ENCODE measurements at regions not wholly inside any gene's neighbourhood (a gene's known extent, or its start where the extent isn't known, plus 50 kb on each side); places are given as distances from the start of the nearest gene placed in this dataset.

DNA sequence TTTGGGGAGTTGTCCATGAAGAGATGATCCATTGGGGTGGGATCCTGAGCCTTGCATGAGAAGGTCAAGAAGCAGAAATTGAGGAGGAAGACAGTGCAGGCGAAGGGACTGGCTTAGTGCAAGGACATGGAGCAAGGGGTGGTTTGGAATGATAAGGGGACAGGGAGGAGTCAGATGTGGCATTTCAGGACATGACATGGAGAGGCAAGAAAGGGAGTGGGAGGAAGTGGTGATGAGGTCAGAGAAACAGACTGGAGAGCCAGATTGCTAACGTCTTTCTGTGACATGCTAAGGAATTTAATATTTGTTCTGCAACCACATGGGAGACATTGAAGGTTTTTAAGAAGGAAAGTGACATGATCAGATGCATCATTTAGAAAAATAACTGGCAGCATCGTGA, 346.8 kb upstream of the FMN2 start:
- Histone ChIP-seq H3K27ac (ENCODE audit: low read length) (no peak overlapping the region), H3K4me2 (ENCODE audit: low read depth, low read length, poor library complexity, severe bottlenecking) (no peak overlapping the region), H3K36me3 (ENCODE audit: insufficient read depth, low read length) (no peaks in the 10 kb centered on the region), H3K4me3 (ENCODE audit: low read length) (no peak overlapping the region), H4K20me1 (ENCODE audit: insufficient read depth, low read depth, low read length) (no peaks in the 10 kb centered on the region), H2AFZ (ENCODE audit: low read length) (no peak overlapping the region), H3K79me2 (ENCODE audit: low read length) (no peaks in the 10 kb centered on the region), H3K27me3 (ENCODE audit: low read length) (no peaks in the 10 kb centered on the region), H3K9me3 (ENCODE audit: low read length) (peaks cover 15% of the 10 kb centered on the region), H3K9me2 (replicated peaks; ENCODE audit: insufficient read depth, low read length) (no peaks in the 10 kb centered on the region), H3K9ac (ENCODE audit: low read length) (no peak overlapping the region), H3K4me1 (ENCODE audit: low read length) (no peaks in the 10 kb centered on the region)
- no peak for DNase-seq

DNA sequence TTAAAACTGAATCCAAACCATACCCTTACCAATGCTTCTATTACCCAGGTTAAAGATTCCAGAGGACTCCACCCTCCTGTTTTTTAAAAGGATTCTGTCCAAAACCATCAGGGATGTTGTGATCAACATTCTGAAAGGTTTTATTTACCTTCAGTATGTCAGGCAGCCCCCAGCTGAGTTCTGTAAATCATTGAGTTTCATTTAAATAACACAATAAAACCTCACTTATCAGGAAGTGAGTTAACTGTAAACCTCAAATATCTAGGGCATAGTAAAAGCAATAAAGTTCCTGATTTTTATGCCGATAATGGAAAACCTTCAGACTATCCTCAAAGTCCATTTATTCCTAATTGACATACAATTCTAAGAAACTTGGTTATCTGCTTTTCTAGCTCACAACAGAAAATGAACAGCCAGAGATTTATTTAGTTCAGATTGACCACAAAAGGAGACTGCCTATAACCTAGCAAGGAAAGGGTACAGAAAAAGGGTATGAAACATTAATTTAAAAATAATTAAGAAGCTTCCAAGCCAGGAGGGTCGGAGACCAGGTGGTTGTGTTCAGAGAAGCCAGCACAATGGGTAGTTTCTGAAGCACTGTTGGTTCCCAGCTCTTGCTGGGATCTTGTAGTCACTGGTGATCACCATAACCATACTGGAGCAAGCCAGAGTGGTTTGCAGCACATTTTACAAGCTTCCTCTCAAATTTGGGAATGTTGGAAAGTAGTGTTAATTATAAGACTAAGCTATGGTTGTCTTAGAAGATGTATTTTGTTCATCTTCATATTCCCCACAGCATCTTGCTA, 336.4 kb upstream of the FMN2 start:
- Histone ChIP-seq H3K36me3 (ENCODE audit: insufficient read depth, low read length) (no peaks in the 10 kb centered on the region), H3K9me3 (ENCODE audit: low read length) (peaks cover 10% of the 10 kb centered on the region), H4K20me1 (ENCODE audit: insufficient read depth, low read depth, low read length) (no peaks in the 10 kb centered on the region), H2AFZ (ENCODE audit: low read length) (no peak overlapping the region), H3K4me3 (ENCODE audit: low read length) (no peak overlapping the region), H3K9me2 (replicated peaks; ENCODE audit: insufficient read depth, low read length) (no peaks in the 10 kb centered on the region), H3K79me2 (ENCODE audit: low read length) (no peaks in the 10 kb centered on the region), H3K9ac (ENCODE audit: low read length) (no peak overlapping the region), H3K4me2 (ENCODE audit: low read depth, low read length, poor library complexity, severe bottlenecking) (no peak overlapping the region), H3K27ac (ENCODE audit: low read length) (no peak overlapping the region), H3K4me1 (ENCODE audit: low read length) (no peaks in the 10 kb centered on the region), H3K27me3 (ENCODE audit: low read length) (no peaks in the 10 kb centered on the region)
- DNase-seq, result no peak

DNA sequence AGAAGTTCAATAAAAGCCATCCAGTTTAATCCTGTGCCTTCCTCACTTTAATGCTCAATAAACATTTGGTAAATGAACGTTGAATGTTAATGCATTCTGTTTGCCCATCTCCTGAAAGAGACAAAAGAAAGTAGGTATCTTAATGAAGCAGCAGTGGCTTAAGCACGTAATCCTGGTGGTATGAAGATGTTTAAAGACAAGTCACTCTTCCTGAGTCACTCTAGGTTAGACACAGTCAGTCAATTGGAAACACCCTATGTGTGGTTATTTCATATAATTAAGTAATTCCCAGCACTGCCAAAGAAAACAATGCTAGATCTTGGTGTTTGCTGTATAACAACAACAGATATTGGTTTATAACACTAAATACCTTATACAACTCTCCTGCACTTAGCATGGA, 334.0 kb upstream of the FMN2 start:
- H3K4me3 ChIP-seq (ENCODE audit: low read length), result no peak overlapping the region
- DNase-seq, result no peak
- no peaks in the 10 kb centered on the region for H3K36me3 ChIP-seq (ENCODE audit: insufficient read depth, low read length)
- no peaks in the 10 kb centered on the region for H3K27me3 ChIP-seq (ENCODE audit: low read length)
- H3K79me2 ChIP-seq (ENCODE audit: low read length), result no peaks in the 10 kb centered on the region
- H3K9me3 ChIP-seq (ENCODE audit: low read length), result peaks cover 11% of the 10 kb centered on the region
- H3K9me2 ChIP-seq (replicated peaks; ENCODE audit: insufficient read depth, low read length), result no peaks in the 10 kb centered on the region
- no peak overlapping the region for H3K27ac ChIP-seq (ENCODE audit: low read length)
- no peak overlapping the region for H2AFZ ChIP-seq (ENCODE audit: low read length)
- no peaks in the 10 kb centered on the region for H4K20me1 ChIP-seq (ENCODE audit: insufficient read depth, low read depth, low read length)
- no peaks in the 10 kb centered on the region for H3K4me1 ChIP-seq (ENCODE audit: low read length)
- H3K9ac ChIP-seq (ENCODE audit: low read length), result no peak overlapping the region
- H3K4me2 ChIP-seq (ENCODE audit: low read depth, low read length, poor library complexity, severe bottlenecking), result no peak overlapping the region

DNA sequence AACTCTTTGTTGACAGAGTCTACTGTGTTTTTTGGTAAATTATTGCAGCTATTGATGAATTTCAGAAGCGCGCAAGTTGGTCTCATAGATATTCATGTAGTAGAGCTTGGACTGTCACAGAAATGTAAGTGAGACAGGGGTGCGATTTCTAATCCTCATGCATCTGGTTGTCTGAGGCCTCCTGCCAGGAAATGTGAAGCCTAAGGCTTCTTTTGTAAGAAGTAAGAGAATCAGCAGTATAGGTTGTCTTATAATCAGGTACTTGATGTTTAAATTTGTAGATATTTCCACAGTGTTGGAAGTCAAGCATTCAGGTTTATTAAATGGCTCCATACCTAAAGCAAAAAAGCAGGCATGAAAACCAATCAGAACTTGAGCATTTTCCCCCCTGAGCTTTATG, 332.9 kb upstream of the FMN2 start:
- Histone ChIP-seq H3K36me3 (ENCODE audit: insufficient read depth, low read length) (no peaks in the 10 kb centered on the region), H3K27ac (ENCODE audit: low read length) (no peak overlapping the region), H4K20me1 (ENCODE audit: insufficient read depth, low read depth, low read length) (no peaks in the 10 kb centered on the region), H3K9me3 (ENCODE audit: low read length) (peaks cover 11% of the 10 kb centered on the region), H3K4me3 (ENCODE audit: low read length) (no peak overlapping the region), H3K4me2 (ENCODE audit: low read depth, low read length, poor library complexity, severe bottlenecking) (no peak overlapping the region), H3K9me2 (replicated peaks; ENCODE audit: insufficient read depth, low read length) (no peaks in the 10 kb centered on the region), H3K79me2 (ENCODE audit: low read length) (no peaks in the 10 kb centered on the region), H3K27me3 (ENCODE audit: low read length) (no peaks in the 10 kb centered on the region), H2AFZ (ENCODE audit: low read length) (no peak overlapping the region), H3K9ac (ENCODE audit: low read length) (no peak overlapping the region), H3K4me1 (ENCODE audit: low read length) (no peaks in the 10 kb centered on the region)
- no peak for DNase-seq

DNA sequence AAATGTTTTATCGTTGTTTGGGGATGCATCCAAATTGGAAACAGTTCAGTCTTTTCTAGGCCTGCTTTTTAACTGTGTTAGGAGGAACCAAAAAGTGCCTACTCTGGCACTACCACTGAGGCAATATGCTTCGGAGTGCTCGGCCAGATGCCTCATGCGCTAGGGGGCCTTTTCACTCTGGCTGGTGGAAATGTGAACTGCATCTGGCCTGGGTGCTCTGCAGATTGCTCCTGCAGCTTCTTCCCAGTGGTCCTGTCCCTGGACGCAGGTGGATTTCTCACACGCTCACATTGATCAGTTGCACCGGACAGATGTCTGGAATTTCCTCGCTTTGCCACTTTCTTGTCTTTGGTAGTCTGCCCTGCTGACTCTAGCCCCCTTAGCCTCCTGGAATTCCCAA, 330.2 kb upstream of the FMN2 start:
- no peak overlapping the region for H3K4me3 ChIP-seq (ENCODE audit: low read length)
- H4K20me1 ChIP-seq (ENCODE audit: insufficient read depth, low read depth, low read length), result no peaks in the 10 kb centered on the region
- H3K9me2 ChIP-seq (replicated peaks; ENCODE audit: insufficient read depth, low read length), result no peaks in the 10 kb centered on the region
- H3K4me2 ChIP-seq (ENCODE audit: low read depth, low read length, poor library complexity, severe bottlenecking), result no peak overlapping the region
- H3K27me3 ChIP-seq (ENCODE audit: low read length), result no peaks in the 10 kb centered on the region
- peaks cover 13% of the 10 kb centered on the region for H3K9me3 ChIP-seq (ENCODE audit: low read length)
- no peak overlapping the region for H2AFZ ChIP-seq (ENCODE audit: low read length)
- H3K27ac ChIP-seq (ENCODE audit: low read length), result no peak overlapping the region
- H3K36me3 ChIP-seq (ENCODE audit: insufficient read depth, low read length), result no peaks in the 10 kb centered on the region
- H3K4me1 ChIP-seq (ENCODE audit: low read length), result no peaks in the 10 kb centered on the region
- no peaks in the 10 kb centered on the region for H3K79me2 ChIP-seq (ENCODE audit: low read length)
- no peak for DNase-seq
- no peak overlapping the region for H3K9ac ChIP-seq (ENCODE audit: low read length)

DNA sequence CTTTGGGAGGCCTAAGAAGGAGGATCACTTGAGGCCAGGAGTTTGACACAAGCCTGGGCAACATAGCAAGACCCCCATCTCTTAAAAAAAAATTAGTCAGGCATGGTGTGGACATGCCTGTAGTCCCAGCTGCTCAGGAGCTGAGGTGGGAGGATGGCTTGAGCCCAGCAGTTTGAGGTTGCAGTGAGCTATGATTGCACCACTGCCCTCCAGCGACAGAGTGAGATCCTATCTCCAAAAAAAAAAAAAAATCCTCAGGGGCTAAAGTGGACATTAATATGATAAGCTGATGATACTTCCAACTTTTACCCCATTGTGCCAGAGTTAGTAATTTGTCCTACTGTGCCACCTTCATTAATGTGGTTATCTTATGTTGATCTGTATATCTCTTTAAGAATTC, 327.8 kb upstream of the FMN2 start:
- DNase-seq, result no peak
- Histone ChIP-seq H3K27ac (ENCODE audit: low read length) (no peak overlapping the region), H4K20me1 (ENCODE audit: insufficient read depth, low read depth, low read length) (no peaks in the 10 kb centered on the region), H3K27me3 (ENCODE audit: low read length) (no peaks in the 10 kb centered on the region), H3K4me2 (ENCODE audit: low read depth, low read length, poor library complexity, severe bottlenecking) (no peak overlapping the region), H3K4me3 (ENCODE audit: low read length) (no peak overlapping the region), H3K36me3 (ENCODE audit: insufficient read depth, low read length) (no peaks in the 10 kb centered on the region), H2AFZ (ENCODE audit: low read length) (no peak overlapping the region), H3K4me1 (ENCODE audit: low read length) (no peaks in the 10 kb centered on the region), H3K9me2 (replicated peaks; ENCODE audit: insufficient read depth, low read length) (no peaks in the 10 kb centered on the region), H3K79me2 (ENCODE audit: low read length) (no peaks in the 10 kb centered on the region), H3K9ac (ENCODE audit: low read length) (no peak overlapping the region), H3K9me3 (ENCODE audit: low read length) (peaks cover 9% of the 10 kb centered on the region)

DNA sequence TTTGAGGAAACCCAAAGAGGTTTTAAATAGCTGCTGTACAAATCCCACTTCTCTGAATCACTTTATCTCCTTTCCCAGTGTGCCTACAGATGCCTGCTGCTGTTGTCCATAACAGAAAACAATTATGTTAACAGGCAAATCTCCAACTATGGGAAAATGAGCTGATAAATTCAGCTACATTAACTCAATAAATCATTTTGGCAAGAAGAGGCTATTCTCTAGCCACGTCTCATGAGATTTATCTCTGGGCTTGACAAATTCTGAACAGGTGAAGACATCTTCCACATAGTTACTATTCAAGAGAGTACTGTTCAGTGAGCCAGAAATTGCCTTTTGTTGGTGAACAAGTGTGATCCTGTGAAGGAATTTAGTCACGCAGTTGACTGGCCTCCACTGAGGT, 327.1 kb upstream of the FMN2 start:
- Histone ChIP-seq H3K9me2 (replicated peaks; ENCODE audit: insufficient read depth, low read length) (no peaks in the 10 kb centered on the region), H3K79me2 (ENCODE audit: low read length) (no peaks in the 10 kb centered on the region), H3K36me3 (ENCODE audit: insufficient read depth, low read length) (no peaks in the 10 kb centered on the region), H3K27me3 (ENCODE audit: low read length) (no peaks in the 10 kb centered on the region), H2AFZ (ENCODE audit: low read length) (no peak overlapping the region), H4K20me1 (ENCODE audit: insufficient read depth, low read depth, low read length) (no peaks in the 10 kb centered on the region), H3K4me3 (ENCODE audit: low read length) (no peak overlapping the region), H3K9me3 (ENCODE audit: low read length) (peaks cover 9% of the 10 kb centered on the region), H3K4me1 (ENCODE audit: low read length) (no peaks in the 10 kb centered on the region), H3K4me2 (ENCODE audit: low read depth, low read length, poor library complexity, severe bottlenecking) (no peak overlapping the region), H3K9ac (ENCODE audit: low read length) (no peak overlapping the region), H3K27ac (ENCODE audit: low read length) (no peak overlapping the region)
- no peak for DNase-seq

DNA sequence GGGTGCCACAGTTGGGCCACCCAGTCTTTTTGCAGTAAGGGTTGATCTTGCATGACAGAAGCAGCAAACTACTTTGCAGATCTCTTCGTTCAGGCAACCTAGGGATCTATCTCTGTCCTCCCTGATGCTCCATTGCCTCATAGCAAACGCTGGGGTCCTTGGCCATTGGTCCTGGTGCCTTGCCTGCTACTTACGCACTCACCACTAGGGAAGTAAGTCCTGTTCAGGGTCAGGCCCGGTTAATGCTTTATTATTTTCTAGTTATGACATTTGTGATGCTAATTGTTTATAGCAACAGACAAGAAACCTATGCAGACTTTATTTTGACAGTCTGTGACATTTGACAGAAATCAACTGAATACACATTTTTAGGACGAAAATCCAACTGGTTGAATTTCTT, 326.5 kb upstream of the FMN2 start:
- H2AFZ ChIP-seq (ENCODE audit: low read length), result no peak overlapping the region
- no peak for DNase-seq
- H3K9ac ChIP-seq (ENCODE audit: low read length), result no peak overlapping the region
- H3K4me2 ChIP-seq (ENCODE audit: low read depth, low read length, poor library complexity, severe bottlenecking), result no peak overlapping the region
- H3K27ac ChIP-seq (ENCODE audit: low read length), result no peak overlapping the region
- no peaks in the 10 kb centered on the region for H4K20me1 ChIP-seq (ENCODE audit: insufficient read depth, low read depth, low read length)
- H3K9me2 ChIP-seq (replicated peaks; ENCODE audit: insufficient read depth, low read length), result no peaks in the 10 kb centered on the region
- H3K79me2 ChIP-seq (ENCODE audit: low read length), result no peaks in the 10 kb centered on the region
- no peak overlapping the region for H3K4me3 ChIP-seq (ENCODE audit: low read length)
- H3K4me1 ChIP-seq (ENCODE audit: low read length), result no peaks in the 10 kb centered on the region
- no peaks in the 10 kb centered on the region for H3K27me3 ChIP-seq (ENCODE audit: low read length)
- H3K36me3 ChIP-seq (ENCODE audit: insufficient read depth, low read length), result no peaks in the 10 kb centered on the region
- H3K9me3 ChIP-seq (ENCODE audit: low read length), result peaks cover 9% of the 10 kb centered on the region
